Transverse colon (tissue), 4 donors: ENCODE measurements at regions not wholly inside any gene's neighbourhood (a gene's known extent, or its start where the extent isn't known, plus 50 kb on each side); places are given as distances from the start of the nearest gene placed in this dataset.
"Not testable (repeated sequence)": the region's sequence is repeated elsewhere in the genome, so short reads cannot be mapped to it uniquely, and the experiment has no call there.

Experiments
- DNase-seq: peaks from one replicate; pipeline ENCODE4 v3.0.0-alpha.2; 2019
- H3K27ac ChIP-seq, 4 donors: fragments of 200-600 bp; sonication (generic); 2 replicates each; pipeline ENCODE4 v1.5.1; 2016 to 2018; ENCODE audit warnings: inconsistent platforms in 4 of 4
- H3K27me3 ChIP-seq: fragments of 200-600 bp; sonication (generic); 2 replicates; pipeline ENCODE4 v1.5.1; 2017; ENCODE audit warnings: inconsistent platforms
- H3K36me3 ChIP-seq, 4 donors: fragments of 200-600 bp; sonication (generic); 2 replicates each; pipeline ENCODE4 v1.5.1; 2017 to 2019; ENCODE audit warnings: inconsistent platforms in 4 of 4
- H3K4me1 ChIP-seq, 4 donors: fragments of 200-600 bp; sonication (generic); 2 replicates each; pipeline ENCODE4 v1.5.1; 2017 to 2020; ENCODE audit warnings: inconsistent platforms in 4 of 4
- H3K4me3 ChIP-seq, 4 donors: fragments of 200-600 bp; sonication (generic); 1 replicate in 1 of 4; 2 replicates in 3 of 4; pipeline versions ENCODE4 v1.5.1 to v1.6.1; 2017 to 2019; ENCODE audit warnings: inconsistent platforms in 4 of 4
- H3K9me3 ChIP-seq, 2 donors: fragments of 200-600 bp; sonication (generic); 2 replicates each; pipeline ENCODE4 v1.5.1; 2017 to 2019; ENCODE audit warnings: inconsistent platforms in 2 of 2
- CTCF ChIP-seq, 5 experiments: fragments of 200-600 bp in 3 of 5; fragments of 450-650 bp in 2 of 5; sonication (generic) in 3 of 5; IDR thresholded peaks; 1 replicate in 2 of 5; 2 replicates in 3 of 5; pipeline ENCODE4 v1.5.1; 2016 to 2017; ENCODE audit warnings: antibody characterized with exemption in 5 of 5, inconsistent platforms in 3 of 5, mild to moderate bottlenecking in 2 of 5, moderate library complexity in 1 of 5
- EP300 ChIP-seq: sonication (generic); formaldehyde crosslinking; IDR thresholded peaks from one replicate; pipeline ENCODE4 v1.6.1; 2017; ENCODE audit warnings: antibody characterized with exemption, low read depth
- POLR2A ChIP-seq: fragments of 450-650 bp; IDR thresholded peaks from one replicate; pipeline ENCODE4 v1.6.1; 2016; ENCODE audit warnings: antibody characterized with exemption, mild to moderate bottlenecking, moderate library complexity
- POLR2AphosphoS5 ChIP-seq, 3 donors: sonication (generic); formaldehyde crosslinking; IDR thresholded peaks; one replicate each; pipeline ENCODE4 v1.6.1; 2016; ENCODE audit warnings: antibody characterized with exemption in 3 of 3
- WGBS, 2 donors: methylation state at CpG; one replicate each; pipeline ENCODE4 v1.1.5; 2018; ENCODE audit warnings: low coverage in 1 of 2; 5-methylcytosine and 5-hydroxymethylcytosine counted together
- in situ Hi-C, 4 donors: fragments of 200-750 bp; cut with MboI; loops; one replicate each; pipeline versions ENCODE4 v1.15.0 to v1.15.1; 2017; ENCODE audit warnings: low sequenced_read_pairs in 3 of 4, low pct_ligation_motif_present in 1 of 4, low pct_unique_long_range_greater_than_20kb in 1 of 4
- intact Hi-C: fragments of 100-400 bp; cut with DNase I; formaldehyde crosslinking; loops from one replicate; pipeline ENCODE4 v1.15.1; 2023; ENCODE audit warnings: low total_unique reads

- H3K4me1 ChIP-seq, in situ Hi-C loops, H3K27me3 ChIP-seq, H3K9me3 ChIP-seq, H3K36me3 ChIP-seq, DNase-seq, H3K27ac ChIP-seq, H3K4me3 ChIP-seq, intact Hi-C loops: not testable (repeated sequence)
These were observed 471.9 kb downstream of the FOXD4L5 start for GRCh38 chr9:64813072-64813471.

GRCh38 chr9:64778667-64779066 lies 506.3 kb downstream of the FOXD4L5 start:
- in situ Hi-C loops, DNase-seq, H3K9me3 ChIP-seq, intact Hi-C loops, H3K27ac ChIP-seq, H3K4me3 ChIP-seq, H3K27me3 ChIP-seq, H3K36me3 ChIP-seq, H3K4me1 ChIP-seq: not testable (repeated sequence)
- WGBS, 2 donors = 71% methylated on average over 1 of the region's 3 CpGs; no CpG with 5 or more reads in 1 of the 2 donors

- intact Hi-C loops, in situ Hi-C loops: not testable (repeated sequence)
- WGBS, 2 donors = 36% methylated on average over 1 of the region's 2 CpGs; no CpG with 5 or more reads in 1 of the 2 donors
These were observed 508.7 kb downstream of the FOXD4L5 start for GRCh38 chr9:64776269-64776668.

GRCh38 chr9:64774813-64775793 lies 509.9 kb downstream of the FOXD4L5 start:
- H3K4me3 ChIP-seq = peak overlapping the region in 3 of 4 donors; percentile 36 to 60 (median 51)
- H3K4me1 ChIP-seq, H3K9me3 ChIP-seq, intact Hi-C loops, H3K36me3 ChIP-seq, H3K27me3 ChIP-seq, in situ Hi-C loops: not testable (repeated sequence)
- WGBS, 2 donors = 21 to 29% methylated on average over 5 to 6 of the region's 72 CpGs
- H3K27ac ChIP-seq = peak overlapping the region; percentile 43 to 88 (median 70)
- peak; percentile 22 for DNase-seq

More at GRCh38 chr9:64776269-64776668, 508.7 kb downstream of the FOXD4L5 start:
- not testable (repeated sequence) for DNase-seq, H3K4me1 ChIP-seq, H3K9me3 ChIP-seq, H3K36me3 ChIP-seq, H3K27me3 ChIP-seq, H3K4me3 ChIP-seq, H3K27ac ChIP-seq

GRCh38 chr9:64774004-64774812 lies 510.8 kb downstream of the FOXD4L5 start:
- DNase-seq, H3K4me1 ChIP-seq, H3K36me3 ChIP-seq, intact Hi-C loops, in situ Hi-C loops, H3K9me3 ChIP-seq, H3K27me3 ChIP-seq: not testable (repeated sequence)
- peak overlapping the region in 3 of 4 donors; percentile 36 to 60 (median 51) for H3K4me3 ChIP-seq
- WGBS, 2 donors = no CpG with 5 or more reads among the region's 108 CpGs
- peak overlapping the region; percentile 43 to 88 (median 70) for H3K27ac ChIP-seq

GRCh38 chr9:64773491-64773931 lies 511.5 kb downstream of the FOXD4L5 start:
- no peak for TF ChIP-seq EP300
- no peak for TF ChIP-seq POLR2A
- no peak for TF ChIP-seq CTCF (IDR thresholded peaks at IDR 0.05)
- no peak for TF ChIP-seq POLR2AphosphoS5 (IDR thresholded peaks at IDR 0.05)
- intact Hi-C loops = no loop called here
- peak; percentile 8 for DNase-seq
- Histone ChIP-seq H3K27ac (peak overlapping the region; percentile 34 to 88 (median 70)), H3K4me3 (peak overlapping the region in 3 of 4 donors; percentile 36 to 60 (median 51)), H3K9me3 (no peaks in the 10 kb centered on the region), H3K27me3 (peaks cover 7% of the 10 kb centered on the region), H3K36me3 (no peaks in the 10 kb centered on the region), H3K4me1 (no peaks in the 10 kb centered on the region)
- in situ Hi-C loops = no loop called here
- 1% methylated on average over 30 of the region's 59 CpGs; no CpG with 5 or more reads in 1 of the 2 donors for WGBS, 2 donors

GRCh38 chr9:64772751-64773331 lies 512.2 kb downstream of the FOXD4L5 start:
- WGBS, 2 donors = 2% methylated on average over 11 to 37 of the region's 67 CpGs
- peak; percentile 5 for DNase-seq
- H3K36me3 ChIP-seq, in situ Hi-C loops, intact Hi-C loops, H3K9me3 ChIP-seq, H3K4me1 ChIP-seq, H3K27me3 ChIP-seq: not testable (repeated sequence)
- peak overlapping the region in 3 of 4 donors; percentile 63 to 88 (median 76) for H3K27ac ChIP-seq
- H3K4me3 ChIP-seq = peak overlapping the region in 3 of 4 donors; percentile 36 to 60 (median 51)
